CD14-positive monocyte (primary cell): ENCODE measurements at regions not wholly inside any gene's neighbourhood (a gene's known extent, or its start where the extent isn't known, plus 50 kb on each side); places are given as distances from the start of the nearest gene placed in this dataset.

Experiments used
- DNase-seq, 3 donors: peaks; one replicate each; pipeline ENCODE4 v3.0.0-alpha.2; 2011 to 2022
- H2AFZ ChIP-seq: 2 replicates; pipeline ENCODE4 v1.6.0; 2012; ENCODE audit warnings: mild to moderate bottlenecking, low read depth, low read length, inconsistent platforms; ENCODE audit not compliant: insufficient read depth, poor library complexity, severe bottlenecking
- H3K27ac ChIP-seq, 2 donors: 1 replicate in 1 of 2; 2 replicates in 1 of 2; pipeline ENCODE4 v1.5.1; 2012 to 2013; ENCODE audit warnings: low read length in 2 of 2, control low read depth in 1 of 2, inconsistent platforms in 1 of 2, low read depth in 1 of 2, mild to moderate bottlenecking in 1 of 2
- H3K27me3 ChIP-seq, 2 donors: one replicate each; pipeline versions ENCODE4 v1.6.0 to v1.6.1; 2011 to 2013; ENCODE audit warnings: low read length in 2 of 2; ENCODE audit not compliant: control insufficient read depth in 2 of 2, insufficient read depth in 2 of 2
- H3K36me3 ChIP-seq, 2 donors: replicated peaks in 1 of 2; 1 replicate in 1 of 2; 2 replicates in 1 of 2; pipeline versions ENCODE4 v1.5.1 to v1.6.1; 2012 to 2013; ENCODE audit warnings: low read length in 2 of 2, control low read depth in 1 of 2, inconsistent platforms in 1 of 2, mild to moderate bottlenecking in 1 of 2; ENCODE audit not compliant: insufficient read depth in 2 of 2, control insufficient read depth in 1 of 2
- H3K4me1 ChIP-seq, 2 donors: 1 replicate in 1 of 2; 2 replicates in 1 of 2; pipeline versions ENCODE4 v1.5.1 to v1.6.1; 2012 to 2013; ENCODE audit warnings: low read length in 2 of 2, control low read depth in 1 of 2, inconsistent platforms in 1 of 2, mild to moderate bottlenecking in 1 of 2, moderate library complexity in 1 of 2; ENCODE audit not compliant: insufficient read depth in 2 of 2, control insufficient read depth in 1 of 2
- H3K4me2 ChIP-seq: replicated peaks from 2 replicates; pipeline ENCODE3; 2012; ENCODE audit warnings: low read length, moderate library complexity, mild to moderate bottlenecking; ENCODE audit not compliant: poor library complexity, severe bottlenecking; ENCODE audit errors: extremely low read depth
- H3K4me3 ChIP-seq, 3 experiments: fragments of 200-600 bp in 1 of 3; sonication (generic) in 1 of 3; replicated peaks in 1 of 3; 1 replicate in 2 of 3; 2 replicates in 1 of 3; pipeline ENCODE4 v1.5.1; 2011 to 2013; ENCODE audit warnings: low read length in 3 of 3, mild to moderate bottlenecking in 3 of 3, control low read depth in 2 of 3, low read depth in 2 of 3, inconsistent platforms in 1 of 3, moderate library complexity in 1 of 3
- H3K79me2 ChIP-seq: 2 replicates; pipeline ENCODE4 v1.6.0; 2012; ENCODE audit warnings: mild to moderate bottlenecking, control low read depth, inconsistent platforms, low read length, moderate library complexity; ENCODE audit not compliant: insufficient read depth
- H3K9ac ChIP-seq: 2 replicates; pipeline ENCODE4 v1.6.0; 2017; ENCODE audit warnings: low read length, mild to moderate bottlenecking; ENCODE audit not compliant: insufficient read depth, poor library complexity, severe bottlenecking
- H3K9me3 ChIP-seq, 2 donors: replicated peaks in 1 of 2; 1 replicate in 1 of 2; 2 replicates in 1 of 2; pipeline versions ENCODE4 v1.5.1 to v1.6.1; 2012 to 2013; ENCODE audit warnings: low read length in 2 of 2, control low read depth in 1 of 2; ENCODE audit not compliant: control insufficient read depth in 1 of 2, insufficient read depth in 1 of 2
- H4K20me1 ChIP-seq: 2 replicates; pipeline ENCODE4 v1.6.0; 2012; ENCODE audit warnings: mild to moderate bottlenecking, low read length, control low read depth, moderate library complexity; ENCODE audit not compliant: insufficient read depth
- H3K27ac Mint-ChIP-seq, 7 donors: one replicate each; pipeline ENCODE4 v1.8.0; 2020; ENCODE audit warnings: mild to moderate bottlenecking in 7 of 7, mixed read lengths in 7 of 7, moderate library complexity in 6 of 7, inconsistent platforms in 2 of 7
- H3K27me3 Mint-ChIP-seq, 3 donors: one replicate each; pipeline ENCODE4 v1.8.0; 2021 to 2022; ENCODE audit warnings: low read depth in 3 of 3, mild to moderate bottlenecking in 3 of 3, mixed read lengths in 3 of 3, moderate library complexity in 3 of 3, inconsistent platforms in 1 of 3
- H3K36me3 Mint-ChIP-seq, 2 donors: one replicate each; pipeline ENCODE4 v1.8.0; 2020; ENCODE audit warnings: mixed read lengths in 2 of 2, inconsistent platforms in 1 of 2, mild to moderate bottlenecking in 1 of 2
- H3K4me1 Mint-ChIP-seq: one replicate; pipeline ENCODE4 v1.8.0; 2020; ENCODE audit warnings: mild to moderate bottlenecking, mixed read lengths
- H3K4me3 Mint-ChIP-seq, 2 donors: one replicate each; pipeline ENCODE4 v1.8.0; 2020; ENCODE audit warnings: mild to moderate bottlenecking in 2 of 2, mixed read lengths in 2 of 2, moderate library complexity in 1 of 2
- H3K9me3 Mint-ChIP-seq, 7 donors: one replicate each; pipeline ENCODE4 v1.8.0; 2020 to 2022; ENCODE audit warnings: mixed read lengths in 7 of 7, mild to moderate bottlenecking in 6 of 7, moderate library complexity in 6 of 7, inconsistent platforms in 2 of 7
- CTCF ChIP-seq: fragments of 200-600 bp; IDR thresholded peaks from one replicate; pipeline ENCODE4 v1.8.0; 2022; ENCODE audit warnings: antibody characterized with exemption, mild to moderate bottlenecking
- WGBS: methylation state at CpG from one replicate; pipeline ENCODE4 v1.1.5; 2013; ENCODE audit warnings: missing lambda C conversion rate; ENCODE audit not compliant: insufficient coverage; 5-methylcytosine and 5-hydroxymethylcytosine counted together
- intact Hi-C, 2 donors: fragments of 100-400 bp; cut with micrococcal nuclease; formaldehyde crosslinking; loops; one replicate each; pipeline versions ENCODE4 v1.15.0 to v1.15.1; 2023

GRCh38 chr5:155699385-155699784 is 627.6 kb upstream of the SGCD start:
- DNase-seq: no peak
- WGBS: 71% methylated on average over 1 of the region's 1 CpG

GRCh38 chr5:155700333-155700732 is 626.6 kb upstream of the SGCD start:
- Histone ChIP-seq H4K20me1 (no peaks in the 10 kb centered on the region), H3K4me2 (no peak overlapping the region), H3K27me3 (no peaks in the 10 kb centered on the region), H3K4me3 (no peak overlapping the region), H3K9me3 (no peaks in the 10 kb centered on the region), H3K9ac (no peak overlapping the region), H3K4me1 (no peaks in the 10 kb centered on the region), H3K36me3 (no peaks in the 10 kb centered on the region), H3K27ac (no peak overlapping the region), H2AFZ (no peak overlapping the region), H3K79me2 (no peaks in the 10 kb centered on the region)
- intact Hi-C loops: no loop called here
- no peaks in the 10 kb centered on the region for H3K36me3 Mint-ChIP-seq
- H3K4me1 Mint-ChIP-seq: no peaks in the 10 kb centered on the region
- no peak for DNase-seq
- H3K4me3 Mint-ChIP-seq: no peak overlapping the region
- no peak for TF ChIP-seq CTCF
- H3K27ac Mint-ChIP-seq: no peak overlapping the region
- peaks cover 0 to 2% (median 0%) of the 10 kb centered on the region in 7 donors for H3K9me3 Mint-ChIP-seq
- WGBS: 60% methylated on average over 1 of the region's 3 CpGs
- peaks cover 0 to 4% (median 1%) of the 10 kb centered on the region in 3 donors for H3K27me3 Mint-ChIP-seq

More at GRCh38 chr5:155699385-155699784, 627.6 kb upstream of the SGCD start:
- Mint-ChIP-seq H3K27ac (no peak overlapping the region), H3K9me3 (peaks cover 0 to 2% (median 0%) of the 10 kb centered on the region in 7 donors), H3K36me3 (no peaks in the 10 kb centered on the region), H3K27me3 (peaks cover 0 to 1% (median 1%) of the 10 kb centered on the region in 3 donors), H3K4me1 (no peaks in the 10 kb centered on the region), H3K4me3 (no peak overlapping the region)
- Histone ChIP-seq H3K27ac (no peak overlapping the region), H3K9me3 (no peaks in the 10 kb centered on the region), H3K79me2 (no peaks in the 10 kb centered on the region), H3K4me2 (no peak overlapping the region), H3K9ac (no peak overlapping the region), H4K20me1 (no peaks in the 10 kb centered on the region), H3K4me3 (no peak overlapping the region), H2AFZ (no peak overlapping the region), H3K36me3 (no peaks in the 10 kb centered on the region), H3K27me3 (no peaks in the 10 kb centered on the region), H3K4me1 (no peaks in the 10 kb centered on the region)
- TF ChIP-seq CTCF: no peak
- intact Hi-C loops: no loop called here
